ENCODE measurements at regions not wholly inside any gene's neighbourhood (a gene's known extent, or its start where the extent isn't known, plus 50 kb on each side); places are given as distances from the start of the nearest gene placed in this dataset.

GRCh38 chr14:87067061-87067460 is 925.9 kb downstream of the GALC start:
- TF ChIP-seq CTCF (IDR thresholded peaks at IDR 0.05; ENCODE audit: insufficient read depth, low read depth, low read length) (no peak), EZH2 (IDR thresholded peaks at IDR 0.05; ENCODE audit: insufficient read depth, low read length) (no peak)
